Stomach smooth muscle (tissue), 2 donors: ENCODE measurements at regions not wholly inside any gene's neighbourhood (a gene's known extent, or its start where the extent isn't known, plus 50 kb on each side); places are given as distances from the start of the nearest gene placed in this dataset.
"Not testable (repeated sequence)": the region's sequence is repeated elsewhere in the genome, so short reads cannot be mapped to it uniquely, and the experiment has no call there.

Source experiments
- H3K27ac ChIP-seq: one replicate; pipeline ENCODE4 v1.7.0; 2013; ENCODE audit warnings: mild to moderate bottlenecking, low read length, inconsistent platforms
- H3K27me3 ChIP-seq, 2 donors: one replicate each; pipeline ENCODE4 v1.7.0; 2013; ENCODE audit warnings: low read length in 2 of 2; ENCODE audit not compliant: insufficient read depth in 2 of 2, control insufficient read depth in 1 of 2
- H3K36me3 ChIP-seq, 2 donors: one replicate each; pipeline ENCODE4 v1.7.0; 2013; ENCODE audit warnings: low read length in 2 of 2; ENCODE audit not compliant: control insufficient read depth in 2 of 2, insufficient read depth in 2 of 2
- H3K4me1 ChIP-seq: one replicate; pipeline ENCODE4 v1.7.0; 2013; ENCODE audit warnings: low read length; ENCODE audit not compliant: control insufficient read depth, insufficient read depth
- H3K4me3 ChIP-seq, 2 donors: one replicate each; pipeline ENCODE4 v1.7.0; 2013; ENCODE audit warnings: low read length in 2 of 2
- H3K9ac ChIP-seq, 2 donors: one replicate each; pipeline ENCODE4 v1.7.0; 2013; ENCODE audit warnings: low read length in 2 of 2, mild to moderate bottlenecking in 1 of 2
- H3K9me3 ChIP-seq, 2 donors: one replicate each; pipeline ENCODE4 v1.7.0; 2013; ENCODE audit warnings: low read length in 2 of 2; ENCODE audit not compliant: control insufficient read depth in 2 of 2
- donor health status: healthy.
- donor health status: Pancreatic carcinoma.

GRCh38 chr11:98330306-98330705 is 690.4 kb upstream of the CNTN5 start:
- H3K9ac ChIP-seq, H3K27ac ChIP-seq, H3K4me1 ChIP-seq, H3K27me3 ChIP-seq, H3K4me3 ChIP-seq, H3K9me3 ChIP-seq, H3K36me3 ChIP-seq: not testable (repeated sequence)

GRCh38 chr11:98358551-98358950 is 662.2 kb upstream of the CNTN5 start:
- Histone ChIP-seq H3K27ac (no peak overlapping the region), H3K9ac (no peak overlapping the region), H3K9me3 (no peaks in the 10 kb centered on the region), H3K4me3 (no peak overlapping the region), H3K27me3 (no peaks in the 10 kb centered on the region), H3K36me3 (no peaks in the 10 kb centered on the region), H3K4me1 (no peaks in the 10 kb centered on the region)

- Histone ChIP-seq H3K9ac (no peak overlapping the region), H3K27ac (no peak overlapping the region), H3K9me3 (no peaks in the 10 kb centered on the region), H3K27me3 (no peaks in the 10 kb centered on the region), H3K4me3 (no peak overlapping the region), H3K36me3 (no peaks in the 10 kb centered on the region), H3K4me1 (no peaks in the 10 kb centered on the region)
These were observed 655.6 kb upstream of the CNTN5 start for GRCh38 chr11:98365190-98365589.

GRCh38 chr11:98365941-98366340 is 654.8 kb upstream of the CNTN5 start:
- no peak overlapping the region for H3K27ac ChIP-seq
- H3K36me3 ChIP-seq, result no peaks in the 10 kb centered on the region
- H3K9me3 ChIP-seq, result no peaks in the 10 kb centered on the region
- H3K27me3 ChIP-seq, result no peaks in the 10 kb centered on the region
- H3K9ac ChIP-seq, result no peak overlapping the region
- no peaks in the 10 kb centered on the region for H3K4me1 ChIP-seq
- H3K4me3 ChIP-seq, result no peak overlapping the region

- H3K4me1 ChIP-seq, result no peaks in the 10 kb centered on the region
- no peaks in the 10 kb centered on the region for H3K36me3 ChIP-seq
- no peaks in the 10 kb centered on the region for H3K27me3 ChIP-seq
- no peak overlapping the region for H3K27ac ChIP-seq
- no peaks in the 10 kb centered on the region for H3K9me3 ChIP-seq
- H3K9ac ChIP-seq, result no peak overlapping the region
- no peak overlapping the region for H3K4me3 ChIP-seq
These were observed 630.4 kb upstream of the CNTN5 start for GRCh38 chr11:98390391-98390790.

GRCh38 chr11:98394500-98394899 is 626.2 kb upstream of the CNTN5 start:
- not testable (repeated sequence) for H3K4me1 ChIP-seq, H3K9ac ChIP-seq, H3K9me3 ChIP-seq, H3K4me3 ChIP-seq, H3K27ac ChIP-seq, H3K27me3 ChIP-seq, H3K36me3 ChIP-seq

GRCh38 chr11:98398508-98398907 is 622.2 kb upstream of the CNTN5 start:
- H3K27me3 ChIP-seq, result no peaks in the 10 kb centered on the region

GRCh38 chr11:98409069-98409468 is 611.7 kb upstream of the CNTN5 start:
- Histone ChIP-seq H3K4me3 (no peak overlapping the region), H3K36me3 (no peaks in the 10 kb centered on the region), H3K9ac (no peak overlapping the region), H3K27me3 (no peaks in the 10 kb centered on the region), H3K4me1 (no peaks in the 10 kb centered on the region), H3K9me3 (no peaks in the 10 kb centered on the region), H3K27ac (no peak overlapping the region)

More at GRCh38 chr11:98398508-98398907, 622.2 kb upstream of the CNTN5 start:
- no peaks in the 10 kb centered on the region for H3K9me3 ChIP-seq
- H3K9ac ChIP-seq, result no peak overlapping the region
- no peaks in the 10 kb centered on the region for H3K36me3 ChIP-seq
- no peaks in the 10 kb centered on the region for H3K4me1 ChIP-seq
- H3K27ac ChIP-seq, result no peak overlapping the region
- no peak overlapping the region for H3K4me3 ChIP-seq

- Histone ChIP-seq H3K27me3 (no peaks in the 10 kb centered on the region), H3K9ac (no peak overlapping the region), H3K36me3 (no peaks in the 10 kb centered on the region), H3K9me3 (no peaks in the 10 kb centered on the region), H3K4me3 (no peak overlapping the region), H3K4me1 (no peaks in the 10 kb centered on the region), H3K27ac (no peak overlapping the region)
These were observed 609.0 kb upstream of the CNTN5 start for GRCh38 chr11:98411777-98412176.

- Histone ChIP-seq H3K36me3 (no peaks in the 10 kb centered on the region), H3K9me3 (no peaks in the 10 kb centered on the region), H3K27me3 (no peaks in the 10 kb centered on the region), H3K9ac (no peak overlapping the region), H3K27ac (no peak overlapping the region), H3K4me1 (no peaks in the 10 kb centered on the region), H3K4me3 (no peak overlapping the region)
These were observed 603.4 kb upstream of the CNTN5 start for GRCh38 chr11:98417256-98417755.

GRCh38 chr11:98423933-98424332 is 596.8 kb upstream of the CNTN5 start:
- Histone ChIP-seq H3K4me3 (no peak overlapping the region), H3K9me3 (peaks cover 0 to under 1% of the 10 kb centered on the region in 2 donors), H3K36me3 (no peaks in the 10 kb centered on the region), H3K4me1 (no peaks in the 10 kb centered on the region), H3K9ac (no peak overlapping the region), H3K27ac (no peak overlapping the region), H3K27me3 (no peaks in the 10 kb centered on the region)
